ENCODE measurements at regions not wholly inside any gene's neighbourhood (a gene's known extent, or its start where the extent isn't known, plus 50 kb on each side); places are given as distances from the start of the nearest gene placed in this dataset.

DNA sequence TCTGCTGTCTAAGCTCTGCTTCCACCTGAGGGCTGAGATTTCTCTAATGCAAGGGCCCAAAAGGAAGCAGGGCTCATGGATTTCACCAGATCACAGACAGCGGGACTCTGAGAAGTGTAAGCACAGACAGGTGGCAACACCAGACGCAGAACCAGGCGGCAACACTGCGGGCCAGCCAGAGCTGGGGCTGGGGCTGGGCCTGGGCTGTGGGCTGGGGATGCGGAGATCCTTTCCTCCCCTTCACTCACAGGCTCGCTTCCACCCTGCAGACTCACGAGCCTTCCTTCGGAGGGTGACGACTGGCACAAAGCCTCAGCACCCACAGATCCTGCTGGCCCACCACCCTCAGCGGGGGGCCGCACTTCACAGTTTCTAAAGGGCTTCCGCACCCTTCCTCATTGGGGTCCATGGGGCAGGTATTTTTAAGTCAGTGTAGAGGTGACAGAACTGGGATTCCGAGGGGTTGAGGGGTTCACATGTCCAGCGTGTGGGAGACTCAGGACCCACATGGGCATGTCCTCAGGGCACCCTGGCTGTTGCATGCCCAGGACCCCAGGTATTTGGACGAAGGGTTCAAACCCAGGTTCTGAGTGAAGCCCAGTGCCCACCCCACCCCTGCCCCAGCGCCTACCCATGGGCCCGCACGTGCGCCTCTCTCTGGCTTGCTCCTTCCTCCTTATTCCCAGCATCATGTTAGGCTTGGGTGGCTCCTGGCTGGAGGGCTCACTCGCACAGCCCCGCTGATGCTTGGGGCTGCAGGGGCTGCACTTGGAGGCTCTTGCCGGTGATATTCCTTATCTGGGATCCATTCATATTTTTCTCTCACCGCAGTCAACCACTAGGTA lies 137.3 kb upstream of the GPR12 start:
- Histone ChIP-seq H3K36me3 (ENCODE audit: control insufficient read depth in 4 of 4, insufficient read depth in 4 of 4, low read length in 4 of 4) (no peaks in the 10 kb centered on the region), H3K4me1 (ENCODE audit: control insufficient read depth in 5 of 5, insufficient read depth in 5 of 5, low read length in 5 of 5) (peaks cover 0 to 2% (median 0%) of the 10 kb centered on the region in 5 donors), H3K9ac (ENCODE audit: insufficient read depth in 1 of 2, low read length in 2 of 2) (no peak overlapping the region), H3K4me3 (no peak overlapping the region), H3K27me3 (ENCODE audit: control insufficient read depth in 3 of 3, insufficient read depth in 3 of 3, low read length in 2 of 3) (peaks cover 0 to 11% (median 0%) of the 10 kb centered on the region in 3 donors), H3K27ac (ENCODE audit: low read depth in 1 of 2, low read length in 1 of 2) (no peak overlapping the region), H3K9me3 (ENCODE audit: control insufficient read depth in 4 of 4, insufficient read depth in 3 of 4, low read length in 3 of 4) (peaks cover 0 to 3% (median 0%) of the 10 kb centered on the region in 4 donors)
- 88 to 91% methylated on average over 23 of the region's 23 CpGs for WGBS, 2 donors
- DNase-seq = no peak
- TF ChIP-seq CTCF (IDR thresholded peaks at IDR 0.05; ENCODE audit: control extremely low read depth, extremely low read depth) = no peak
- no peak for ATAC-seq (ENCODE audit: insufficient read depth, low FRiP score)

- Histone ChIP-seq H3K36me3 (ENCODE audit: control insufficient read depth in 4 of 4, insufficient read depth in 4 of 4, low read length in 4 of 4) (no peaks in the 10 kb centered on the region), H3K9ac (ENCODE audit: insufficient read depth in 1 of 2, low read length in 2 of 2) (no peak overlapping the region), H3K4me1 (ENCODE audit: control insufficient read depth in 5 of 5, insufficient read depth in 5 of 5, low read length in 5 of 5) (peaks cover 0 to 2% (median 0%) of the 10 kb centered on the region in 5 donors), H3K4me3 (no peak overlapping the region), H3K27me3 (ENCODE audit: control insufficient read depth in 3 of 3, insufficient read depth in 3 of 3, low read length in 2 of 3) (peaks cover 0 to 11% (median 0%) of the 10 kb centered on the region in 3 donors), H3K27ac (ENCODE audit: low read depth in 1 of 2, low read length in 1 of 2) (no peak overlapping the region), H3K9me3 (ENCODE audit: control insufficient read depth in 4 of 4, insufficient read depth in 3 of 4, low read length in 3 of 4) (peaks cover 0 to 3% (median 0%) of the 10 kb centered on the region in 4 donors)
- ATAC-seq (ENCODE audit: insufficient read depth, low FRiP score) = no peak
- no peak for TF ChIP-seq CTCF (IDR thresholded peaks at IDR 0.05; ENCODE audit: control extremely low read depth, extremely low read depth)
- 61 to 63% methylated on average over 4 of the region's 4 CpGs for WGBS, 2 donors
- DNase-seq = no peak
Measured at GRCh38 chr13:26896986-26897668, 136.5 kb upstream of the GPR12 start.

DNA sequence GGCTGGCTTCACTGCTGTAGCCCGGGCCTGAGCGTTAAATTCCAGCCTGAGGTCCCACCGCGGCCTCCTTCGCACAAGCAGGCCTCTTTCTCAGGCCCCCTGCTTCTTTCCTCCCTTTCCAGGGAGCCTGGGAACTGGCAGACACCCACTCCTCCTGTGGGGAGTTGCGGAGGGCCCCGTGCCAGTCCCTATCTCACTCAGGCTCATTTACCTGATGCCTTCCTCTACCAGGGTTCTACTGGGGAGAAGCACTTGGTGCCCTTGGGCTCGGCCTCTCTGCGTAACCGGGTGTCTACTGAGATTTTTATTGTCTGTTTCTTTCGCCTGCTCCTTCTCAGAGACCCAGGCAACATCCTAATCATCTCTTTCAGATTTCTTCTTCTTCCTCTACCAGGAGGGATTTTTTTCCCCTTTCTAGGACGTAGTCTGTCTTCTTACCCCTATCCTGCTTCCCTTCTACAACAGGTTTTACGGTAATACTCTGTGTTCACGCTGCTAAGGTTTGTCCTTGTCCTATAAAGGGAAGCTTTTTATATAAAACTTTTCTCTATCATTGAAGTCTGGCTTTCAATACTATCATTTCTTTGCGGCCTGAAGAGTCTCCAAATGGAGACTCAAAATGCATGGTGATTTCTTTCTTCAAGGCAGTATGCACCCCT lies 135.4 kb upstream of the GPR12 start:
- 61 to 67% methylated on average over 15 of the region's 15 CpGs for WGBS, 2 donors
- Histone ChIP-seq H3K36me3 (ENCODE audit: control insufficient read depth in 4 of 4, insufficient read depth in 4 of 4, low read length in 4 of 4) (no peaks in the 10 kb centered on the region), H3K27ac (ENCODE audit: low read depth in 1 of 2, low read length in 1 of 2) (no peak overlapping the region), H3K4me3 (no peak overlapping the region), H3K27me3 (ENCODE audit: control insufficient read depth in 3 of 3, insufficient read depth in 3 of 3, low read length in 2 of 3) (peaks cover 0 to 11% (median 0%) of the 10 kb centered on the region in 3 donors), H3K4me1 (ENCODE audit: control insufficient read depth in 5 of 5, insufficient read depth in 5 of 5, low read length in 5 of 5) (peaks cover 0 to 2% (median 0%) of the 10 kb centered on the region in 5 donors), H3K9ac (ENCODE audit: insufficient read depth in 1 of 2, low read length in 2 of 2) (no peak overlapping the region), H3K9me3 (ENCODE audit: control insufficient read depth in 4 of 4, insufficient read depth in 3 of 4, low read length in 3 of 4) (peaks cover 0 to 3% (median 0%) of the 10 kb centered on the region in 4 donors)
- TF ChIP-seq CTCF (IDR thresholded peaks at IDR 0.05; ENCODE audit: control extremely low read depth, extremely low read depth) = no peak
- no peak for ATAC-seq (ENCODE audit: insufficient read depth, low FRiP score)
- no peak for DNase-seq

Data from lung (tissue), 11 donors.